ENCODE measurements at regions not wholly inside any gene's neighbourhood (a gene's known extent, or its start where the extent isn't known, plus 50 kb on each side); places are given as distances from the start of the nearest gene placed in this dataset.

GRCh38 chr14:89014569-89014850 is 190.1 kb downstream of the TTC8 start:
- no peak for TF ChIP-seq EZH2 (IDR thresholded peaks at IDR 0.05; ENCODE audit: borderline replicate concordance, insufficient read depth, low read depth, low read length, poor library complexity, severe bottlenecking)
- TF ChIP-seq CTCF (IDR thresholded peaks at IDR 0.05), result no peak

Measured in B cell (primary cell).